K562 (cell line): ENCODE measurements at regions not wholly inside any gene's neighbourhood (a gene's known extent, or its start where the extent isn't known, plus 50 kb on each side); places are given as distances from the start of the nearest gene placed in this dataset.

Experiments used
- EZH2 ChIP-seq: IDR thresholded peaks from 2 replicates; pipeline ENCODE4 v1.6.1; 2012; ENCODE audit warnings: low read depth, mild to moderate bottlenecking, inconsistent platforms, low read length, borderline replicate concordance
- LEF1 ChIP-seq: fragments of 450-650 bp; IDR thresholded peaks from 2 replicates; pipeline ENCODE4 v1.6.1; 2016; ENCODE audit warnings: mild to moderate bottlenecking
- RNF2 ChIP-seq: sonication (generic); IDR thresholded peaks from 2 replicates; pipeline ENCODE4 v1.6.1; 2016
- YY1 ChIP-seq, 3 experiments: IDR thresholded peaks; 2 replicates each; pipeline ENCODE4 v1.6.1; 2011; ENCODE audit warnings: low read length in 2 of 3, mild to moderate bottlenecking in 2 of 3, moderate library complexity in 2 of 3, borderline replicate concordance in 1 of 3, control low read depth in 1 of 3, low read depth in 1 of 3; ENCODE audit not compliant: insufficient read depth in 3 of 3, insufficient replicate concordance in 2 of 3, control insufficient read depth in 1 of 3, insufficient read length in 1 of 3; ENCODE audit errors: extremely low read depth in 1 of 3
- TF ChIP-seq, protein P1 (sequence below): fragments of 450-650 bp; IDR thresholded peaks from 2 replicates; pipeline ENCODE4 v1.6.1; 2016; ENCODE audit warnings: missing biosample characterization, missing genetic modification characterization
- TF ChIP-seq, protein P2 (sequence below), 3 experiments: IDR thresholded peaks in 2 of 3; conservative IDR thresholded peaks in 1 of 3; 2 replicates each; pipeline ENCODE4 v1.5.1; 2011 to 2012; ENCODE audit warnings: low read length in 3 of 3, mild to moderate bottlenecking in 3 of 3, control low read depth in 2 of 3, improper control_type of control experiment in 1 of 3, inconsistent platforms in 1 of 3, low read depth in 1 of 3, mixed read lengths in 1 of 3, moderate library complexity in 1 of 3; ENCODE audit not compliant: insufficient read depth in 2 of 3

DNA sequence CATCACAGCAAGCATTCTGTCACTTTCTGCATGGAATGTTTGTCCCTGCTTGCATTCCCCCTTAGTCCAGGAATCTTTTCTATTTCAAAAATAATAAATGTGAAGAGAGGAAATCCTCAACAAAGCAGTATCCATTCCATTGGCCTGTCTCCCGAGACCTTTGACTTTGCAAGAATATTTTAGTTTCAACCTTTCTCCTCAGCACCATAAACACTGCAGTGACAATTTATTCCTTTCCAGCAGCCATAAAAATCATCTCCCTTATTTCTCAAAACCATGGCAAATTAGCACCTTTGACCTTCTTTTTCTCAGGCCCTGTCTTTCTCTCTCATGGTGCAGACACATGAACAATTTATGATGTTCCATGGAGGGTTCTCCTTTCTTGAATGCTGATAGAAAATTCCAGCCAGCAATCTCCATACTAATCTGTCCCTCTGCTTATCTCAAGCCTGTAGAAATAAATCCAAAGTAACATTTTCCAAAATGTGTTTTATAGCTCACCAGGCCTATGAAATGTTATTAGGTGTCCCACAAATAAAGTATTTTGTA lies 352.1 kb upstream of the CCL2 start:
- TF ChIP-seq RNF2, result no peak
- no peak for TF ChIP-seq YY1 (IDR thresholded peaks at IDR 0.05; ENCODE audit: borderline replicate concordance in 1 of 3, control insufficient read depth in 1 of 3, extremely low read depth in 1 of 3, insufficient read depth in 3 of 3, insufficient read length in 1 of 3, insufficient replicate concordance in 2 of 3, low read depth in 1 of 3, low read length in 2 of 3)
- TF ChIP-seq, protein P1, sequence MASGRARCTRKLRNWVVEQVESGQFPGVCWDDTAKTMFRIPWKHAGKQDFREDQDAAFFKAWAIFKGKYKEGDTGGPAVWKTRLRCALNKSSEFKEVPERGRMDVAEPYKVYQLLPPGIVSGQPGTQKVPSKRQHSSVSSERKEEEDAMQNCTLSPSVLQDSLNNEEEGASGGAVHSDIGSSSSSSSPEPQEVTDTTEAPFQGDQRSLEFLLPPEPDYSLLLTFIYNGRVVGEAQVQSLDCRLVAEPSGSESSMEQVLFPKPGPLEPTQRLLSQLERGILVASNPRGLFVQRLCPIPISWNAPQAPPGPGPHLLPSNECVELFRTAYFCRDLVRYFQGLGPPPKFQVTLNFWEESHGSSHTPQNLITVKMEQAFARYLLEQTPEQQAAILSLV (tag), result no peak
- TF ChIP-seq, protein P2, sequence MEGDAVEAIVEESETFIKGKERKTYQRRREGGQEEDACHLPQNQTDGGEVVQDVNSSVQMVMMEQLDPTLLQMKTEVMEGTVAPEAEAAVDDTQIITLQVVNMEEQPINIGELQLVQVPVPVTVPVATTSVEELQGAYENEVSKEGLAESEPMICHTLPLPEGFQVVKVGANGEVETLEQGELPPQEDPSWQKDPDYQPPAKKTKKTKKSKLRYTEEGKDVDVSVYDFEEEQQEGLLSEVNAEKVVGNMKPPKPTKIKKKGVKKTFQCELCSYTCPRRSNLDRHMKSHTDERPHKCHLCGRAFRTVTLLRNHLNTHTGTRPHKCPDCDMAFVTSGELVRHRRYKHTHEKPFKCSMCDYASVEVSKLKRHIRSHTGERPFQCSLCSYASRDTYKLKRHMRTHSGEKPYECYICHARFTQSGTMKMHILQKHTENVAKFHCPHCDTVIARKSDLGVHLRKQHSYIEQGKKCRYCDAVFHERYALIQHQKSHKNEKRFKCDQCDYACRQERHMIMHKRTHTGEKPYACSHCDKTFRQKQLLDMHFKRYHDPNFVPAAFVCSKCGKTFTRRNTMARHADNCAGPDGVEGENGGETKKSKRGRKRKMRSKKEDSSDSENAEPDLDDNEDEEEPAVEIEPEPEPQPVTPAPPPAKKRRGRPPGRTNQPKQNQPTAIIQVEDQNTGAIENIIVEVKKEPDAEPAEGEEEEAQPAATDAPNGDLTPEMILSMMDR (IDR thresholded peaks at IDR 0.05 in 2 of 3, conservative IDR thresholded peaks at IDR 0.05 in 1 of 3; ENCODE audit: insufficient read depth in 2 of 3, low read depth in 1 of 3, low read length in 3 of 3), result no peak
- no peak for TF ChIP-seq EZH2
- no peak for TF ChIP-seq LEF1
